ENCODE measurements at regions not wholly inside any gene's neighbourhood (a gene's known extent, or its start where the extent isn't known, plus 50 kb on each side); places are given as distances from the start of the nearest gene placed in this dataset.
"Not testable (repeated sequence)": the region's sequence is repeated elsewhere in the genome, so short reads cannot be mapped to it uniquely, and the experiment has no call there.

GRCh38 chr10:109616359-109616980, 306.8 kb downstream of the XPNPEP1 start:
- FAIRE-seq (no peak), DNase-seq (no peak)
- Histone ChIP-seq H3K27me3 (ENCODE audit: control insufficient read depth, insufficient read depth, low read length) (no peaks in the 10 kb centered on the region), H3K4me3 (ENCODE audit: low read length in 3 of 3) (no peak overlapping the region), H3K4me1 (ENCODE audit: control insufficient read depth in 2 of 3, insufficient read depth in 2 of 3, low read depth in 1 of 3, low read length in 3 of 3) (no peaks in the 10 kb centered on the region), H3K9me3 (ENCODE audit: control insufficient read depth in 2 of 3, insufficient read depth in 1 of 3, low read length in 3 of 3) (no peaks in the 10 kb centered on the region), H3K36me3 (ENCODE audit: control insufficient read depth in 2 of 3, insufficient read depth in 3 of 3, low read length in 3 of 3) (no peaks in the 10 kb centered on the region), H3K27ac (ENCODE audit: low read depth in 2 of 2, low read length in 2 of 2) (no peak overlapping the region), H3K9ac (ENCODE audit: low read length in 3 of 3) (no peak overlapping the region)
- intact Hi-C loops (cut with DNase I): no loop called here
- TF ChIP-seq CTCF (IDR thresholded peaks at IDR 0.05; ENCODE audit: borderline replicate concordance, extremely low read depth, insufficient read depth): no peak

- H3K9ac ChIP-seq (ENCODE audit: low read length in 3 of 3); H3K4me1 ChIP-seq (ENCODE audit: control insufficient read depth in 2 of 3, insufficient read depth in 2 of 3, low read depth in 1 of 3, low read length in 3 of 3); H3K36me3 ChIP-seq (ENCODE audit: control insufficient read depth in 2 of 3, insufficient read depth in 3 of 3, low read length in 3 of 3); DNase-seq; FAIRE-seq; intact Hi-C loops (cut with DNase I); H3K27me3 ChIP-seq (ENCODE audit: control insufficient read depth, insufficient read depth, low read length); H3K4me3 ChIP-seq (ENCODE audit: low read length in 3 of 3); H3K9me3 ChIP-seq (ENCODE audit: control insufficient read depth in 2 of 3, insufficient read depth in 1 of 3, low read length in 3 of 3); H3K27ac ChIP-seq (ENCODE audit: low read depth in 2 of 2, low read length in 2 of 2): not testable (repeated sequence)
Observed at GRCh38 chr10:109595356-109595755, 328.0 kb downstream of the XPNPEP1 start.

- no peak for FAIRE-seq
- Histone ChIP-seq H3K9ac (ENCODE audit: low read length in 3 of 3) (no peak overlapping the region), H3K36me3 (ENCODE audit: control insufficient read depth in 2 of 3, insufficient read depth in 3 of 3, low read length in 3 of 3) (no peaks in the 10 kb centered on the region), H3K9me3 (ENCODE audit: control insufficient read depth in 2 of 3, insufficient read depth in 1 of 3, low read length in 3 of 3) (no peaks in the 10 kb centered on the region), H3K27me3 (ENCODE audit: control insufficient read depth, insufficient read depth, low read length) (no peaks in the 10 kb centered on the region), H3K4me1 (ENCODE audit: control insufficient read depth in 2 of 3, insufficient read depth in 2 of 3, low read depth in 1 of 3, low read length in 3 of 3) (no peaks in the 10 kb centered on the region), H3K4me3 (ENCODE audit: low read length in 3 of 3) (no peak overlapping the region), H3K27ac (ENCODE audit: low read depth in 2 of 2, low read length in 2 of 2) (no peak overlapping the region)
- DNase-seq: no peak
- no peak for TF ChIP-seq CTCF (IDR thresholded peaks at IDR 0.05; ENCODE audit: borderline replicate concordance, extremely low read depth, insufficient read depth)
- intact Hi-C loops (cut with DNase I): no loop called here
Observed at GRCh38 chr10:109593682-109594081, 329.6 kb downstream of the XPNPEP1 start.

GRCh38 chr10:109592391-109592790, 330.9 kb downstream of the XPNPEP1 start:
- H3K9ac ChIP-seq (ENCODE audit: low read length in 3 of 3): no peak overlapping the region
- TF ChIP-seq CTCF (IDR thresholded peaks at IDR 0.05; ENCODE audit: borderline replicate concordance, extremely low read depth, insufficient read depth): no peak
- H3K9me3 ChIP-seq (ENCODE audit: control insufficient read depth in 2 of 3, insufficient read depth in 1 of 3, low read length in 3 of 3): no peaks in the 10 kb centered on the region
- no peaks in the 10 kb centered on the region for H3K36me3 ChIP-seq (ENCODE audit: control insufficient read depth in 2 of 3, insufficient read depth in 3 of 3, low read length in 3 of 3)
- no peak overlapping the region for H3K4me3 ChIP-seq (ENCODE audit: low read length in 3 of 3)
- intact Hi-C loops (cut with DNase I): no loop called here
- no peaks in the 10 kb centered on the region for H3K4me1 ChIP-seq (ENCODE audit: control insufficient read depth in 2 of 3, insufficient read depth in 2 of 3, low read depth in 1 of 3, low read length in 3 of 3)
- no peak overlapping the region for H3K27ac ChIP-seq (ENCODE audit: low read depth in 2 of 2, low read length in 2 of 2)
- H3K27me3 ChIP-seq (ENCODE audit: control insufficient read depth, insufficient read depth, low read length): no peaks in the 10 kb centered on the region
- FAIRE-seq (no peak), DNase-seq (no peak)

Measured in kidney (tissue), 13 donors.